Right kidney (tissue), 1 donor: ENCODE measurements at regions not wholly inside any gene's neighbourhood (a gene's known extent, or its start where the extent isn't known, plus 50 kb on each side); places are given as distances from the start of the nearest gene placed in this dataset.
"Not testable (repeated sequence)": the region's sequence is repeated elsewhere in the genome, so short reads cannot be mapped to it uniquely, and the experiment has no call there.

ENCODE experiments used
- DNase-seq: peaks from one replicate; pipeline ENCODE4 v3.0.0-alpha.2; 2016

- DNase-seq = not testable (repeated sequence)
Measured at GRCh38 chr5:37909610-37910266, 69.9 kb upstream of the GDNF start.

- no peak for DNase-seq
Measured at GRCh38 chr5:37906416-37906815, 66.6 kb upstream of the GDNF start.

GRCh38 chr5:37905230-37905629 lies 65.4 kb upstream of the GDNF start:
- DNase-seq = no peak

GRCh38 chr5:37902323-37902722 lies 62.5 kb upstream of the GDNF start:
- DNase-seq = no peak

GRCh38 chr5:37900692-37901091 lies 60.9 kb upstream of the GDNF start:
- DNase-seq = no peak

GRCh38 chr5:37899037-37899436 lies 59.2 kb upstream of the GDNF start:
- no peak for DNase-seq

- no peak for DNase-seq
Measured at GRCh38 chr5:37896159-37896558, 56.3 kb upstream of the GDNF start.

- no peak for DNase-seq
Measured at GRCh38 chr5:37893434-37894134, 53.7 kb upstream of the GDNF start.

GRCh38 chr5:37892586-37892985 lies 52.7 kb upstream of the GDNF start:
- no peak for DNase-seq

GRCh38 chr5:37891832-37892231 lies 52.0 kb upstream of the GDNF start:
- no peak for DNase-seq

GRCh38 chr5:37889612-37890317 lies 49.9 kb upstream of the GDNF start:
- DNase-seq = no peak
